SK-N-SH (cell line): ENCODE measurements at regions not wholly inside any gene's neighbourhood (a gene's known extent, or its start where the extent isn't known, plus 50 kb on each side); places are given as distances from the start of the nearest gene placed in this dataset.

Experiments used
- CTCF ChIA-PET: fragments of 300-600, 350-600 bp; formaldehyde crosslinking; extraction: SDS; loops from one replicate; lab custom pipeline; 2021; lab: Yijun Ruan, JAX
- POLR2A ChIA-PET: fragments of 350-600 bp; sonication (Branson Sonifier 250); formaldehyde crosslinking; extraction: SDS; loops from one replicate; lab custom pipeline; 2020; ENCODE audit warnings: antibody characterized with exemption, inconsistent platforms; lab: Yijun Ruan, JAX
- DNase-seq: peaks from one replicate; pipeline ENCODE4 v3.0.0; 2012
- H2AFZ ChIP-seq: fragments of 200-600 bp; sonication (generic); 2 replicates; pipeline ENCODE4 v1.8.1; 2016; ENCODE audit warnings: antibody characterized with exemption, mild to moderate bottlenecking, low read depth
- H3F3A ChIP-seq: fragments of 200-600 bp; sonication (generic); replicated peaks from 2 replicates; pipeline ENCODE3; 2016; ENCODE audit warnings: antibody characterized with exemption, mild to moderate bottlenecking; ENCODE audit not compliant: insufficient read depth
- H3K27ac ChIP-seq, 2 experiments: fragments of 200-500 bp in 1 of 2; fragments of 200-600 bp in 1 of 2; sonication (Bioruptor generic) in 1 of 2; sonication (generic), shearing (Covaris generic) in 1 of 2; 2 replicates each; pipeline versions ENCODE4 v1.5.1 to v1.6.1; 2014 to 2016; ENCODE audit warnings: low read depth in 2 of 2, inconsistent platforms in 1 of 2, low read length in 1 of 2, mild to moderate bottlenecking in 1 of 2, mixed read lengths in 1 of 2
- H3K27me3 ChIP-seq: fragments of 200-600 bp; sonication (generic), shearing (Covaris generic); 2 replicates; pipeline ENCODE4 v1.6.1; 2016; ENCODE audit warnings: mixed run types; ENCODE audit not compliant: insufficient read depth
- H3K36me3 ChIP-seq, 2 experiments: fragments of 200-500 bp in 1 of 2; fragments of 200-600 bp in 1 of 2; sonication (Bioruptor generic) in 1 of 2; sonication (generic) in 1 of 2; replicated peaks in 1 of 2; 2 replicates each; pipeline versions ENCODE3 to v1.5.1; 2014 to 2016; ENCODE audit warnings: low read length in 1 of 2, mild to moderate bottlenecking in 1 of 2; ENCODE audit not compliant: insufficient read depth in 2 of 2, control insufficient read depth in 1 of 2
- H3K4me1 ChIP-seq, 2 experiments: fragments of 200-500 bp in 1 of 2; fragments of 200-600 bp in 1 of 2; sonication (Bioruptor generic) in 1 of 2; sonication (generic), shearing (Covaris generic) in 1 of 2; 2 replicates each; pipeline versions ENCODE4 v1.5.1 to v1.6.1; 2014 to 2016; ENCODE audit warnings: low read depth in 1 of 2, low read length in 1 of 2, mixed run types in 1 of 2; ENCODE audit not compliant: insufficient read depth in 2 of 2, control insufficient read depth in 1 of 2
- H3K4me2 ChIP-seq: fragments of 200-600 bp; sonication (generic), shearing (Covaris generic); 2 replicates; pipeline ENCODE4 v1.6.1; 2017; ENCODE audit warnings: mixed run types
- H3K4me3 ChIP-seq, 2 experiments: fragments of 200-500 bp in 1 of 2; fragments of 200-600 bp in 1 of 2; sonication (Bioruptor generic) in 1 of 2; sonication (generic), shearing (Covaris generic) in 1 of 2; 2 replicates each; pipeline versions ENCODE4 v1.5.1 to v1.8.1; 2014 to 2016; ENCODE audit warnings: low read depth in 2 of 2, inconsistent platforms in 1 of 2, low read length in 1 of 2, mild to moderate bottlenecking in 1 of 2, mixed read lengths in 1 of 2, moderate library complexity in 1 of 2
- H3K79me2 ChIP-seq: fragments of 200-600 bp; sonication (generic); 2 replicates; pipeline ENCODE4 v1.8.1; 2017; ENCODE audit warnings: mild to moderate bottlenecking; ENCODE audit not compliant: insufficient read depth
- H3K9ac ChIP-seq: fragments of 200-600 bp; sonication (generic); 2 replicates; pipeline ENCODE4 v1.6.1; 2017; ENCODE audit warnings: mixed run types
- H3K9me2 ChIP-seq: fragments of 200-600 bp; sonication (generic); 2 replicates; pipeline ENCODE4 v1.6.1; 2017; ENCODE audit warnings: mixed run types
- H3K9me3 ChIP-seq: fragments of 200-600 bp; sonication (generic); 2 replicates; pipeline ENCODE4 v1.6.1; 2017; ENCODE audit warnings: mixed run types, mild to moderate bottlenecking, moderate library complexity
- H4K20me1 ChIP-seq: fragments of 200-600 bp; sonication (generic); 2 replicates; pipeline ENCODE4 v1.6.1; 2017; ENCODE audit warnings: mild to moderate bottlenecking, mixed run types; ENCODE audit not compliant: insufficient read depth
- CHD2 ChIP-seq: fragments of 150-350 bp; IDR thresholded peaks from 2 replicates; pipeline ENCODE4 v1.6.1; 2018; ENCODE audit warnings: low read length; ENCODE audit not compliant: partially characterized antibody
- ELF1 ChIP-seq: IDR thresholded peaks from 2 replicates; pipeline ENCODE4 v1.4.0; 2012
- EZH2phosphoT487 ChIP-seq: fragments of 200-600 bp; sonication (generic); IDR thresholded peaks from 2 replicates; pipeline ENCODE4 v1.6.1; 2017; ENCODE audit warnings: low read depth, mixed run types, mild to moderate bottlenecking, antibody characterized with exemption, moderate library complexity, borderline replicate concordance
- FOSL2 ChIP-seq: IDR thresholded peaks from 2 replicates; pipeline ENCODE4 v1.4.0; 2012; ENCODE audit warnings: low read depth, mild to moderate bottlenecking, moderate library complexity, borderline replicate concordance
- FOXJ3 ChIP-seq: sonication (generic); formaldehyde crosslinking; IDR thresholded peaks from 2 replicates; pipeline ENCODE4 v1.5.1; 2020; ENCODE audit warnings: mild to moderate bottlenecking, missing genetic modification reagents
- GABPA ChIP-seq: IDR thresholded peaks from 2 replicates; pipeline ENCODE4 v1.4.0; 2012; ENCODE audit warnings: low read depth, mild to moderate bottlenecking
- GATA2 ChIP-seq: sonication (generic); formaldehyde crosslinking; IDR thresholded peaks from 2 replicates; pipeline ENCODE4 v1.5.0; 2020; ENCODE audit warnings: mild to moderate bottlenecking, missing genetic modification reagents
- IRF3 ChIP-seq: fragments of 150-350 bp; IDR thresholded peaks from 2 replicates; pipeline ENCODE4 v1.6.1; 2016; ENCODE audit warnings: mild to moderate bottlenecking, low read depth, low read length
- JUND ChIP-seq: IDR thresholded peaks from 2 replicates; pipeline ENCODE4 v1.4.0; 2012
- MAX ChIP-seq: IDR thresholded peaks from 2 replicates; pipeline ENCODE4 v1.4.0; 2012; ENCODE audit warnings: low read depth
- MXI1 ChIP-seq: IDR thresholded peaks from 2 replicates; pipeline ENCODE4 v1.6.1; 2012; ENCODE audit warnings: mild to moderate bottlenecking, low read depth, low read length, improper control_type of control experiment
- PBX3 ChIP-seq: IDR thresholded peaks from 2 replicates; pipeline ENCODE4; 2012
- POLR2AphosphoS5 ChIP-seq: IDR thresholded peaks from 2 replicates; pipeline ENCODE4 v1.6.1; 2012; ENCODE audit warnings: low read depth, low read length
- RCOR1 ChIP-seq: fragments of 150-350 bp; IDR thresholded peaks from 2 replicates; pipeline ENCODE4 v1.6.1; 2017; ENCODE audit warnings: antibody characterized with exemption, low read length
- SMC3 ChIP-seq: IDR thresholded peaks from 2 replicates; pipeline ENCODE4 v1.6.1; 2012; ENCODE audit warnings: low read depth, low read length, improper control_type of control experiment
- TCF12 ChIP-seq: IDR thresholded peaks from 2 replicates; pipeline ENCODE4 v1.4.0; 2012
- TEAD4 ChIP-seq: IDR thresholded peaks from 2 replicates; pipeline ENCODE4 v1.4.0; 2012; ENCODE audit warnings: mild to moderate bottlenecking, borderline replicate concordance; ENCODE audit not compliant: insufficient read depth
- USF1 ChIP-seq: IDR thresholded peaks from 2 replicates; pipeline ENCODE4 v1.4.0; 2012; ENCODE audit warnings: low read depth, borderline replicate concordance
- USF2 ChIP-seq: fragments of 150-350 bp; IDR thresholded peaks from 2 replicates; pipeline ENCODE4 v1.6.1; 2017; ENCODE audit warnings: antibody characterized with exemption, low read length, low read depth, borderline replicate concordance
- YY1 ChIP-seq: IDR thresholded peaks from 2 replicates; pipeline ENCODE4 v1.4.0; 2012; ENCODE audit warnings: low read depth, mild to moderate bottlenecking
- WGBS: methylation state at CpG from one replicate; pipeline ENCODE4 v1.1.6; 2017; ENCODE audit warnings: low lambda C conversion rate; 5-methylcytosine and 5-hydroxymethylcytosine counted together

GRCh38 chr10:29142516-29143314 lies 146.2 kb upstream of the LYZL1 start:
- Histone ChIP-seq H3K36me3 (no peaks in the 10 kb centered on the region), H3K27me3 (no peaks in the 10 kb centered on the region), H3F3A (peaks cover 28% of the 10 kb centered on the region), H3K9me2 (no peaks in the 10 kb centered on the region), H4K20me1 (no peaks in the 10 kb centered on the region; the same call in 1 of the 2 replicates), H3K9me3 (no peaks in the 10 kb centered on the region), H2AFZ (no peak overlapping the region)
- ChIA-PET POLR2A (no interaction called here), CTCF (interaction anchor here (1.4 to 1.5 kb wide), 2 partner anchors 11 to 479 kb away, joined by 3 to 8 read pairs; no protein-coding TSS in a partner anchor)
- no peak for TF ChIP-seq JUND
- TF ChIP-seq PBX3: no peak
- TF ChIP-seq EZH2phosphoT487: no peak
- no peak for TF ChIP-seq CHD2
- TF ChIP-seq GATA2 (CRISPR knock-in tag): no peak
- no peak for TF ChIP-seq ELF1
- TF ChIP-seq FOXJ3: no peak
- TF ChIP-seq FOSL2: no peak
- TF ChIP-seq YY1: no peak
- no peak for TF ChIP-seq TCF12
- TF ChIP-seq TEAD4: no peak
- no peak for TF ChIP-seq USF2
- TF ChIP-seq, all 33 proteins: peak for 0
- H3K79me2 ChIP-seq: no peaks in the 10 kb centered on the region
- no peak overlapping the region for H3K4me3 ChIP-seq
- peak overlapping the region; percentile 47; the same call in 1 of the 2 replicates for H3K9ac ChIP-seq
- WGBS: 91% methylated on average over 29 of the region's 29 CpGs
- no peak for DNase-seq
- peak overlapping the region; percentile 0; the same call in 1 of the 2 replicates for H3K4me2 ChIP-seq
- peaks cover 4 to 18% of the 10 kb centered on the region in 2 experiments; a peak in 3 of 4 replicates for H3K4me1 ChIP-seq
- H3K27ac ChIP-seq: peak overlapping the region; percentile 18 to 90; a peak in 3 of 4 replicates

GRCh38 chr10:29144126-29144525 lies 144.7 kb upstream of the LYZL1 start:
- no peak overlapping the region for H3K9ac ChIP-seq
- no peak for TF ChIP-seq RCOR1
- no peak for TF ChIP-seq MXI1
- no peak for TF ChIP-seq SMC3
- no peak for TF ChIP-seq IRF3
- TF ChIP-seq POLR2AphosphoS5: no peak
- no peak for TF ChIP-seq FOXJ3
- TF ChIP-seq MAX: no peak
- TF ChIP-seq GABPA: no peak
- TF ChIP-seq YY1: no peak
- TF ChIP-seq USF1: no peak
- H3K4me2 ChIP-seq: no peak overlapping the region
- no peaks in the 10 kb centered on the region; the same call in 1 of the 2 replicates for H4K20me1 ChIP-seq
- H3K27me3 ChIP-seq: no peaks in the 10 kb centered on the region
- POLR2A ChIA-PET: no interaction called here
- no peak overlapping the region for H3K27ac ChIP-seq
- no peak for DNase-seq
- peaks cover 4 to 18% of the 10 kb centered on the region in 2 experiments for H3K4me1 ChIP-seq
- no peaks in the 10 kb centered on the region for H3K36me3 ChIP-seq
- peaks cover 28% of the 10 kb centered on the region for H3F3A ChIP-seq
- H3K9me2 ChIP-seq: no peaks in the 10 kb centered on the region
- no peaks in the 10 kb centered on the region for H3K9me3 ChIP-seq
- H3K4me3 ChIP-seq: no peak overlapping the region
- WGBS: 98% methylated on average over 2 of the region's 2 CpGs
- CTCF ChIA-PET: interaction anchor here (1.0 to 1.5 kb wide), 4 partner anchors 11 to 480 kb away, joined by 3 to 8 read pairs (median 4); no protein-coding TSS in a partner anchor
- H3K79me2 ChIP-seq: no peaks in the 10 kb centered on the region
- H2AFZ ChIP-seq: no peak overlapping the region
